ENCODE measurements at regions not wholly inside any gene's neighbourhood (a gene's known extent, or its start where the extent isn't known, plus 50 kb on each side); places are given as distances from the start of the nearest gene placed in this dataset.

DNA sequence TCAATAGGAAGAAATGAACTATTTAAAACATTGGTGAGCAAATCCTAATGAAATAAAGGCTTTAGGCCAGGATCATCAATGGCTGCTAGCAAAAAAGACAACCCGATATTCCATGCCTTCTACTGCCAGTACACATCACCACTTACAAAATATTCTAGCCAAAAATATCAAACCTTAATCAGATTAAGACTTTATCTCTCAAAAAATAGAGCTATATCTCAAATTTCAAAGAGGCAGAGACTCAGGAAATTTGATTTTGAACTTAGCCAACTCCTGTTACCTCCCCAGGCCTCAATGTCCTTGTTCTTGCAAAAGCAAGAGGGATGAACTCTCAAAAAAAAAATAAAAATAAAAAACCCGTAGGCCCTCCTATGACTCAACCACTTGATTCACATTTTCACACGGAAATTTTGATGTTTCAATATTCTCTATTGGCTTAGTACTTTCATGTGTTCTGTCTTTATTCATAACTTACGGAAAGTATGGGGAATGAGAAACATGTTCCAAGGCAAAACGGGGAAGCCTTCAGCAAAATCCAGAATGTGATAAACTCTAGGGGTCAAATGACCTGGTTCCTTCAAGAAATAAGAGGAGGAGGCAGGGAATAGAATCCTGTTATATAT, 273.3 kb upstream of the ZPLD1 start:
- CTCF ChIA-PET = no interaction called here
- H4K20me1 ChIP-seq (ENCODE audit: insufficient read depth) = no peaks in the 10 kb centered on the region

More for the DNA sequence above, 273.3 kb upstream of the ZPLD1 start:
- BruUV-seq (replicated peaks) = no TSS peak
- ATAC-seq = no peak
- POLR2A ChIA-PET = no interaction called here
- no peak overlapping the region for H3K4me3 ChIP-seq (replicated peaks in 1 of 2; ENCODE audit: low read depth in 1 of 2, low read length in 2 of 2)
- no peaks in the 10 kb centered on the region for H3K27me3 ChIP-seq (ENCODE audit: insufficient read depth, low read length)
- intact Hi-C loops (cut with micrococcal nuclease) = no loop called here
- H3K4me2 ChIP-seq (ENCODE audit: low read length) = no peak overlapping the region
- no peak overlapping the region for H3K27ac ChIP-seq (ENCODE audit: low read depth, low read length)
- no peaks in the 10 kb centered on the region for H3K9me2 ChIP-seq (ENCODE audit: insufficient read depth)
- no peaks in the 10 kb centered on the region for H3K79me2 ChIP-seq (ENCODE audit: insufficient read depth, low read length)
- no peak overlapping the region for H2AFZ ChIP-seq (ENCODE audit: low read depth, low read length, poor library complexity, severe bottlenecking)
- H3K36me3 ChIP-seq (ENCODE audit: control insufficient read depth in 1 of 2, insufficient read depth in 2 of 2, low read length in 2 of 2) = no peaks in the 10 kb centered on the region
- H3K4me1 ChIP-seq (ENCODE audit: control insufficient read depth in 1 of 2, insufficient read depth in 2 of 2, low read length in 2 of 2) = no peaks in the 10 kb centered on the region
- DNase-seq (ENCODE audit: low read depth, low spot score) = no peak
- RAD21 ChIA-PET (ENCODE audit: low non-redundant PET in 1 of 2, low total read pairs in 2 of 2, uncharacterized antibody in 2 of 2, unreplicated experiment in 2 of 2) = no interaction called here
- no peaks in the 10 kb centered on the region for H3K9me3 ChIP-seq (ENCODE audit: control insufficient read depth in 1 of 2, insufficient read depth in 1 of 2, low read depth in 1 of 2, low read length in 2 of 2)
- TF ChIP-seq CEBPB (IDR thresholded peaks at IDR 0.05; ENCODE audit: low read depth) = no peak
- no peak for TF ChIP-seq EZH2 (IDR thresholded peaks at IDR 0.05)
- TF ChIP-seq EGR1 (IDR thresholded peaks at IDR 0.05; ENCODE audit: low read depth) = no peak
- TF ChIP-seq, protein P1, sequence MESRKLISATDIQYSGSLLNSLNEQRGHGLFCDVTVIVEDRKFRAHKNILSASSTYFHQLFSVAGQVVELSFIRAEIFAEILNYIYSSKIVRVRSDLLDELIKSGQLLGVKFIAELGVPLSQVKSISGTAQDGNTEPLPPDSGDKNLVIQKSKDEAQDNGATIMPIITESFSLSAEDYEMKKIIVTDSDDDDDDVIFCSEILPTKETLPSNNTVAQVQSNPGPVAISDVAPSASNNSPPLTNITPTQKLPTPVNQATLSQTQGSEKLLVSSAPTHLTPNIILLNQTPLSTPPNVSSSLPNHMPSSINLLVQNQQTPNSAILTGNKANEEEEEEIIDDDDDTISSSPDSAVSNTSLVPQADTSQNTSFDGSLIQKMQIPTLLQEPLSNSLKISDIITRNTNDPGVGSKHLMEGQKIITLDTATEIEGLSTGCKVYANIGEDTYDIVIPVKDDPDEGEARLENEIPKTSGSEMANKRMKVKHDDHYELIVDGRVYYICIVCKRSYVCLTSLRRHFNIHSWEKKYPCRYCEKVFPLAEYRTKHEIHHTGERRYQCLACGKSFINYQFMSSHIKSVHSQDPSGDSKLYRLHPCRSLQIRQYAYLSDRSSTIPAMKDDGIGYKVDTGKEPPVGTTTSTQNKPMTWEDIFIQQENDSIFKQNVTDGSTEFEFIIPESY (IDR thresholded peaks at IDR 0.05; ENCODE audit: extremely low read depth, insufficient replicate concordance, low read length) = no peak
- TF ChIP-seq SP1 (IDR thresholded peaks at IDR 0.05; ENCODE audit: low read depth) = no peak
- no peak for TF ChIP-seq FOSL1 (IDR thresholded peaks at IDR 0.05; ENCODE audit: low read depth)
- TF ChIP-seq POLR2A (IDR thresholded peaks at IDR 0.05; ENCODE audit: borderline replicate concordance, extremely low read depth, insufficient read depth, insufficient read length) = no peak
- no peak for TF ChIP-seq CTCF (IDR thresholded peaks at IDR 0.05 in 2 of 3, conservative IDR thresholded peaks at IDR 0.05 in 1 of 3; ENCODE audit: borderline replicate concordance in 1 of 3, insufficient read depth in 1 of 3, low read depth in 2 of 3, low read length in 2 of 3)
- no peak for TF ChIP-seq YY1 (IDR thresholded peaks at IDR 0.05; ENCODE audit: extremely low read depth, insufficient replicate concordance, low read depth, low read length)
- no peak for TF ChIP-seq SIN3A (IDR thresholded peaks at IDR 0.05; ENCODE audit: low read depth)
- no peak for TF ChIP-seq ELF1 (IDR thresholded peaks at IDR 0.05; ENCODE audit: borderline replicate concordance, low read depth)
- TF ChIP-seq POLR2AphosphoS5 (IDR thresholded peaks at IDR 0.05; ENCODE audit: low read depth, low read length) = no peak
- TF ChIP-seq ATF3 (IDR thresholded peaks at IDR 0.05) = no peak
- TF ChIP-seq ZNF274 (IDR thresholded peaks at IDR 0.05; ENCODE audit: low read depth, low read length) = no peak
- TF ChIP-seq JUND (IDR thresholded peaks at IDR 0.05) = no peak
- TF ChIP-seq REST (IDR thresholded peaks at IDR 0.05; ENCODE audit: low read depth) = no peak
- TF ChIP-seq EZH2phosphoT487 (IDR thresholded peaks at IDR 0.05; ENCODE audit: borderline replicate concordance) = no peak
- no peak for TF ChIP-seq RAD21 (IDR thresholded peaks at IDR 0.05; ENCODE audit: low read depth)
- no peak overlapping the region for H3K9ac ChIP-seq (ENCODE audit: low read length)

All from HCT116 (cell line).